ENCODE measurements at regions not wholly inside any gene's neighbourhood (a gene's known extent, or its start where the extent isn't known, plus 50 kb on each side); places are given as distances from the start of the nearest gene placed in this dataset.
"Not testable (repeated sequence)": the region's sequence is repeated elsewhere in the genome, so short reads cannot be mapped to it uniquely, and the experiment has no call there.

- DNase-seq, result not testable (repeated sequence)
These were observed 319.2 kb downstream of the SPATA31A1 start for GRCh38 chr9:39674437-39675210.

- DNase-seq, result not testable (repeated sequence)
These were observed 319.7 kb downstream of the SPATA31A1 start for GRCh38 chr9:39675211-39675553.

- DNase-seq, result not testable (repeated sequence)
These were observed 323.2 kb downstream of the SPATA31A1 start for GRCh38 chr9:39678534-39679263.

- DNase-seq, result not testable (repeated sequence)
These were observed 325.4 kb downstream of the SPATA31A1 start for GRCh38 chr9:39680694-39681401.

GRCh38 chr9:39728862-39729261 is 373.4 kb downstream of the SPATA31A1 start:
- not testable (repeated sequence) for DNase-seq

GRCh38 chr9:39744898-39745297 is 389.4 kb downstream of the SPATA31A1 start:
- DNase-seq, result not testable (repeated sequence)

- not testable (repeated sequence) for DNase-seq
These were observed 420.1 kb downstream of the SPATA31A1 start for GRCh38 chr9:39775570-39775969.

- DNase-seq, result not testable (repeated sequence)
These were observed 435.9 kb downstream of the SPATA31A1 start for GRCh38 chr9:39791356-39791755.

- DNase-seq, result not testable (repeated sequence)
These were observed 442.5 kb downstream of the SPATA31A1 start for GRCh38 chr9:39797935-39798334.

- DNase-seq, result not testable (repeated sequence)
These were observed 443.8 kb downstream of the SPATA31A1 start for GRCh38 chr9:39799252-39799651.

GRCh38 chr9:39802561-39802960 is 447.1 kb downstream of the SPATA31A1 start:
- DNase-seq, result not testable (repeated sequence)

- peak; percentile 20 for DNase-seq
These were observed 454.1 kb downstream of the SPATA31A1 start for GRCh38 chr9:39809401-39810226.

- not testable (repeated sequence) for DNase-seq
These were observed 454.9 kb downstream of the SPATA31A1 start for GRCh38 chr9:39810401-39810800.

GRCh38 chr9:39811615-39812014 is 456.1 kb downstream of the SPATA31A1 start:
- not testable (repeated sequence) for DNase-seq

- not testable (repeated sequence) for DNase-seq
These were observed 473.0 kb downstream of the SPATA31A1 start for GRCh38 chr9:39828457-39828856.

Measured in NCI-H1694 treated with DMSO at 0.1 percent for 48 hours (cell line).